ENCODE measurements at regions not wholly inside any gene's neighbourhood (a gene's known extent, or its start where the extent isn't known, plus 50 kb on each side); places are given as distances from the start of the nearest gene placed in this dataset.
A peak's percentile ranks its signal among the peaks of the same experiment; 100 is the strongest.

GRCh38 chr9:7228726-7229125, 471.0 kb downstream of the KDM4C start:
- peak; percentile 8 for DNase-seq

- DNase-seq: no peak
These were observed 470.2 kb downstream of the KDM4C start for GRCh38 chr9:7227951-7228350.

- DNase-seq: no peak
These were observed 468.4 kb downstream of the KDM4C start for GRCh38 chr9:7226007-7226640.
